ENCODE measurements at regions not wholly inside any gene's neighbourhood (a gene's known extent, or its start where the extent isn't known, plus 50 kb on each side); places are given as distances from the start of the nearest gene placed in this dataset.
"Not testable (repeated sequence)": the region's sequence is repeated elsewhere in the genome, so short reads cannot be mapped to it uniquely, and the experiment has no call there.

DNA sequence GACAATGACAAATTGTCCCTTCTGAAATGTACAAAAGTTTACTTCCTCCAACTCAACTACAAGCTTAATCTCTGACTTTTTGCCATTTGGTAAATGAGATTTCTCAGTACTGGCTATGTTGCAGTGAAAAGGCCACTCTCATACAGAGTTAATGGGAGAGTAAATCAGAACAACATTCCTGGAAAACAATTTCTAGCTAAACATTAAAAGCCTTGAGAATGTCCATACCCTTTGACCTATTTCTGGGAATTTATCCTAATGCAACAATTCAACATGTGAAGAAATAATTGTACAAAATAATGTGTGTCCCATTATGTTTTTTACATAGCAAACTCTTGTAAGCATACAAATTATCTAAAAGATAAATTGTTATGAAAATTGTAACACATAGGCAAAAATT lies 56.3 kb upstream of the SPEF2 start:
- H3K9me3 Mint-ChIP-seq: peaks cover 49% of the 10 kb centered on the region
- H3K36me3 Mint-ChIP-seq (ENCODE audit: low read depth): no peaks in the 10 kb centered on the region
- no peaks in the 10 kb centered on the region for H3K4me1 Mint-ChIP-seq (ENCODE audit: low read depth)
- no peak overlapping the region for H3K4me3 Mint-ChIP-seq
- intact Hi-C loops (cut with micrococcal nuclease): no loop called here
- no peaks in the 10 kb centered on the region for H3K27me3 Mint-ChIP-seq (ENCODE audit: insufficient read depth)
- no peak for DNase-seq (ENCODE audit: low spot score)
- H3K27ac Mint-ChIP-seq: no peak overlapping the region

DNA sequence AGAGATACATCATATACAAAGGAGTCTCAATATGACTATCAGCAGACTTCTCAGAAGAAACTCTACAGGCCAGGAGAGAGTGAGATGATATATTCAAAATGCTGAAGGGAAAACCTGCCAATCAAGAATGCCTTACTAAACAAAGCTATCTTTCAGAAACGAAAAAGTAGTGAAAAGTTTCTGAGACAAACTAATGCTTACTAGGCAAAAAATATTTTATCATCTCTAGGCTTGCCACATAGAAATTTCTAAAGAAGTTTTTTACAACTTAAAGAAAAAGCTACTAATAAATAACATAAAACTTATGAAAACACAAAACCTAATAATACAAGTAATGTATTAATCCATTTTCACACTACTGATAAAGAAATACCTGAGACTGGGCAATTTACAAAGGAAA lies 59.9 kb upstream of the SPEF2 start:
- no peaks in the 10 kb centered on the region for H3K4me1 Mint-ChIP-seq (ENCODE audit: low read depth)
- H3K4me3 Mint-ChIP-seq: no peak overlapping the region
- no peak overlapping the region for H3K27ac Mint-ChIP-seq
- intact Hi-C loops (cut with micrococcal nuclease): no loop called here
- no peaks in the 10 kb centered on the region for H3K36me3 Mint-ChIP-seq (ENCODE audit: low read depth)
- H3K9me3 Mint-ChIP-seq: peaks cover 41% of the 10 kb centered on the region
- H3K27me3 Mint-ChIP-seq (ENCODE audit: insufficient read depth): no peaks in the 10 kb centered on the region
- DNase-seq (ENCODE audit: low spot score): no peak

DNA sequence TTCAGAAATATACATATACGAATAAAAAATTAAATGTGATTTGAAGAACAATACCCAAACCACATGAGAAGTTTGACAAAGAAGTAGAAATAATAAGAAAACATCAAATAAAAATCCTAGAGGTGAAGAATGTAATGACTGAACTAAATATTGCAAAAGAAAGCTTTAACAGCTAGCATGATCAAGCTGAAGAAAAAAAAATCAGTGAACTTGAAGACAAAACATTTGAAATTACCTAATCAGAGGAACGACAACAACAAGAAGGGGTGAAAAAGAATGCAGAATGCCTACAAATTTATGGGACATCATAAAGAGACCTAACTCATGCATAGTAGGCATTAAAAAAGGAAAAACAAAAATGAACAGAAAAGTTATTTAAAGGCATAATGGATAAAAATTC lies 60.5 kb upstream of the SPEF2 start:
- intact Hi-C loops (cut with micrococcal nuclease): no loop called here
- Mint-ChIP-seq H3K9me3 (peaks cover 41% of the 10 kb centered on the region), H3K36me3 (ENCODE audit: low read depth) (no peaks in the 10 kb centered on the region), H3K27me3 (ENCODE audit: insufficient read depth) (no peaks in the 10 kb centered on the region), H3K4me3 (no peak overlapping the region), H3K4me1 (ENCODE audit: low read depth) (no peaks in the 10 kb centered on the region), H3K27ac (no peak overlapping the region)
- no peak for DNase-seq (ENCODE audit: low spot score)

GRCh38 chr5:35554016-35554415 lies 63.6 kb upstream of the SPEF2 start:
- no peaks in the 10 kb centered on the region for H3K36me3 Mint-ChIP-seq (ENCODE audit: low read depth)
- H3K27ac Mint-ChIP-seq: no peak overlapping the region
- no peaks in the 10 kb centered on the region for H3K4me1 Mint-ChIP-seq (ENCODE audit: low read depth)
- no peak overlapping the region for H3K4me3 Mint-ChIP-seq
- H3K27me3 Mint-ChIP-seq (ENCODE audit: insufficient read depth): peaks cover 2% of the 10 kb centered on the region
- peaks cover 31% of the 10 kb centered on the region for H3K9me3 Mint-ChIP-seq
- DNase-seq (ENCODE audit: low spot score): no peak
- intact Hi-C loops (cut with micrococcal nuclease): no loop called here

DNA sequence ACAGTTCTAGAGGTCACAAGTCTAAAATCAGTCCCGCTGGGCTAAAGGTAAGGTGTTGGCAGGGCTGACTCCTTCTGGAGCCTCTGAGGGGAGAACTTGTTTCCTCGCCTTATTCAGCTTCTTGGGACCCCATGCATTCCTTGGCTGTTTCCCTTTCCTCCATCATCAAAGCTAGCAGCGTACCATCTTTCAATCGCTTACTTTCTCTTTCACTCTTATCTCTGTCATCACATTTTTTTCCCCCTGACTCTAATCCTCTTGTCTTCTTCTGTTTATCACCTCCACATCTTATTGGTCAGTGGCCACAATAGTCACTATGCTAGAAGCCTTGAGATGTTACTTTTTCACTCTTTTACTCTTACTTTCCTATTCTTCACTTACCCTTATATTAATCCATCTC lies 72.5 kb upstream of the SPEF2 start:
- Mint-ChIP-seq H3K4me1 (ENCODE audit: low read depth) (peaks cover 7% of the 10 kb centered on the region), H3K9me3 (no peaks in the 10 kb centered on the region), H3K27ac (no peak overlapping the region), H3K4me3 (no peak overlapping the region), H3K27me3 (ENCODE audit: insufficient read depth) (peaks cover 3% of the 10 kb centered on the region), H3K36me3 (ENCODE audit: low read depth) (no peaks in the 10 kb centered on the region)
- intact Hi-C loops (cut with micrococcal nuclease): no loop called here
- no peak for DNase-seq (ENCODE audit: low spot score)

GRCh38 chr5:35543408-35543807 lies 74.3 kb upstream of the SPEF2 start:
- H3K27me3 Mint-ChIP-seq (ENCODE audit: insufficient read depth): peaks cover 5% of the 10 kb centered on the region
- intact Hi-C loops (cut with micrococcal nuclease): no loop called here
- H3K27ac Mint-ChIP-seq: no peak overlapping the region
- H3K4me1 Mint-ChIP-seq (ENCODE audit: low read depth): peaks cover 7% of the 10 kb centered on the region
- no peak overlapping the region for H3K4me3 Mint-ChIP-seq
- DNase-seq (ENCODE audit: low spot score): no peak
- H3K36me3 Mint-ChIP-seq (ENCODE audit: low read depth): no peaks in the 10 kb centered on the region
- no peaks in the 10 kb centered on the region for H3K9me3 Mint-ChIP-seq

DNA sequence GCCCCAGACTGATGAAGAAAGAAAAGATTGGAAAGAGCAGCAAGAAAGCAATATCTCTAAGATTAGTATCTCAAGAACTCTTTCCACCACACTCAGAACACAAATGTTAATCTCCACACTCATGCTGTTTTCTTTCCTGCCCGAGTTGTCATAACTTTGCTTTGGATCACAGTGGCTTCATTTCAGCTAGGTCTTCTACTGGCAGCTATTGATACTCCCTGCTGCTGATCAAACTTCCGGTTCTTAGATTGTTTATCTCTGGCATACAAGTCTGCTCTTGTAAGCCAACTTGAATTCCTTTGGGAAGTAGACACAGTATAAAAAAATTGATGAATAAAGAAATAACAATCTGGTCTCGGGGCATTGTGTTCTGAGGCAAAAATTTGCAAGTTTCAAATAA lies 77.7 kb upstream of the SPEF2 start:
- Mint-ChIP-seq H3K27me3 (ENCODE audit: insufficient read depth) (peaks cover 8% of the 10 kb centered on the region), H3K4me3 (no peak overlapping the region), H3K9me3 (no peaks in the 10 kb centered on the region), H3K36me3 (ENCODE audit: low read depth) (no peaks in the 10 kb centered on the region), H3K4me1 (ENCODE audit: low read depth) (no peaks in the 10 kb centered on the region), H3K27ac (no peak overlapping the region)
- no peak for DNase-seq (ENCODE audit: low spot score)
- intact Hi-C loops (cut with micrococcal nuclease): no loop called here

DNA sequence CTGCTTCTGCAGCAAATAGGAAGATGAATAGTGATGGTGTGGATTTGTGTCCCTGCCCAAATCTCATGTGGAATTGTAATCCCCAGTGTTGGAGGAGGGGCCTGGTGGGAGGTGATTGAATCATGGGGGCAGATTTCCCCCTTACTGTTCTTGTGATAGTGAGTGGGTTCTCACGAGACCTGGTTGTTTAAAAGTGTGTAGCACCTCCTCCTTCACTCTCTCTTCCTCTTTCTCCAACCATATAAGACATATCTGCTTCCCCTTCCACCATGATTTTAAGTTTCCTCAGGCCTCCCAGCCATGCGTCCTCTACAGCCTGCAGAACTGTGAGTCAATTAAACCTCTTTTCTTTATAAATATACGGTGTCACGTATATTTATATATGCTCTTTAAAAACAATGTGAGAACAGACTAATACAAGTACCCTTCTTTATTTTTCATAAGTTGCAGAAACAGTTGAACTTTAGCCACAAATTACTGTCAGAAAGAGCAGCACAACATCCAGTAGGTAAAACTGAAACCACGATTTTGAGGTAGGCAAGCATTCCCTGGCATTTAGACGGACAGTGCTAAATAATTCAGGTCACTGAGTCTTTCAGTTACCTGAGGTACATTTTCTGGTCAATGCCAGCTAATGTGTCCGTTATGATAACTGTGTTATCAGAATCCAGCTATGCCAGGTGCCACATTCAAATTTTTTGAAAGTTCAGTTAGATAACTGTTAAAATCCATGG lies 79.3 kb upstream of the SPEF2 start:
- intact Hi-C loops (cut with micrococcal nuclease): no loop called here
- Mint-ChIP-seq H3K27ac (no peak overlapping the region), H3K36me3 (ENCODE audit: low read depth) (no peaks in the 10 kb centered on the region), H3K4me1 (ENCODE audit: low read depth) (no peaks in the 10 kb centered on the region), H3K4me3 (no peak overlapping the region), H3K27me3 (ENCODE audit: insufficient read depth) (peaks cover 7% of the 10 kb centered on the region), H3K9me3 (no peaks in the 10 kb centered on the region)
- no peak for DNase-seq (ENCODE audit: low spot score)

DNA sequence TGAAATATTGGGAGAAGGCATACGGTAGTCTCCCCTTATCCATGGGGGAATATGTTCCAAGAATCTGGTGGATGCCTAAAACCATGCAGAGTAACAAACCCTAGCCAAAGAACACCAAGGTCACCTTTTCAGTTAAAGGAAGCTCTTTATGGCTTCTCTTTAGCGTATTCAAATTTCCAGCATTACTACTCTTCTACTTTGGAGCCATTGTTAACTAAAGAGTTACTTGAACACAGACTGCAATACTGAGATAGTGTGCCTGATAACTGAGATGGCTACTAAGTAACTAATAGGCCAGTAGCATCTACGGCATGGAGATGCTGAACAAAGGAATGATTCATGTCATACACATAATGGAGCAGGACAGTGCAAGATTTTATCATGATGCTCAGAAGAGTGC lies 84.5 kb upstream of the SPEF2 start:
- Mint-ChIP-seq H3K27me3 (ENCODE audit: insufficient read depth) (peaks cover 3% of the 10 kb centered on the region), H3K27ac (no peak overlapping the region), H3K4me3 (no peak overlapping the region), H3K9me3 (no peaks in the 10 kb centered on the region), H3K36me3 (ENCODE audit: low read depth) (no peaks in the 10 kb centered on the region), H3K4me1 (ENCODE audit: low read depth) (no peaks in the 10 kb centered on the region)
- intact Hi-C loops (cut with micrococcal nuclease): no loop called here
- no peak for DNase-seq (ENCODE audit: low spot score)

DNA sequence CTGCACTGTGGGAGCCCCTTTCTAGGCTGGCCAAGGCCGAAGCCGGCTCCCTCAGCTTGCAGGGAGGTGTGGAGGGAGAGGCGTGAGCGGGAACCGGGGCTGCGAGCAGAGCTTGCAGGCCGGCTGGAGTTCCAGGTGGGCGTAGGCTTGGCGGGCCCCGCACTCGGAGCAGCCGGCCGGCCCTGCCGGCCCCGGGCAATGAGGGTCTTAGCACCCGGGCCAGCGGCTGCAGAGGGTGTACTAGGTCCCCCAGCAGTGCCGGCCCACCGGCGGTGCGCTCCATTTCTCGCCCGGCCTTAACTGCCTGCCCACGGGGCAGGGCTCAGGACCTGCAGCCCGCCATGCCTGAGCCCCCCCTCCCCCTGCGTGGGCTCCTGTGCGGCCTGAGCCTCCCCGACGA lies 86.1 kb upstream of the SPEF2 start:
- H3K27ac Mint-ChIP-seq; H3K9me3 Mint-ChIP-seq; H3K27me3 Mint-ChIP-seq (ENCODE audit: insufficient read depth); DNase-seq (ENCODE audit: low spot score); H3K4me3 Mint-ChIP-seq; H3K4me1 Mint-ChIP-seq (ENCODE audit: low read depth); H3K36me3 Mint-ChIP-seq (ENCODE audit: low read depth); intact Hi-C loops (cut with micrococcal nuclease): not testable (repeated sequence)

DNA sequence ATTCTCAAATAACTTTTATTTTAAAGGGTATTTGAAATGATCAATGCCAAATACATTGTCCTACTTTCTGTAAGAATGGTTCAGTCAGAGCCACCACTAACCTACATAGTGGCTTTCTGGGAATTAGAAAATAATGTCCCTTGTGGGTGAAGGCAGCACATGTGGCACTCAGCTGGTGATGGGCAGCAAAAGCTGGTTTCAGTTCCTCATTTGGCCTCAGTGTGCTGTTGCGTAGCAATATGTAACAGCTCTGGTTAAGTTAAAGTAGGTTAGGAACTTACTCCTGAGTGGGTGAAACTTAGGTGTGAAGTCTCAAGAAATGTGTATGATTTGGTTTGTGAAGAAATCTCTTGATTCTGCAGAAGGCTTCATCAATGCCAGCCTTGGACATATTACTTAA lies 99.6 kb upstream of the SPEF2 start:
- Mint-ChIP-seq H3K4me3 (no peak overlapping the region), H3K27ac (no peak overlapping the region), H3K27me3 (ENCODE audit: insufficient read depth) (peaks cover 6% of the 10 kb centered on the region), H3K4me1 (ENCODE audit: low read depth) (no peaks in the 10 kb centered on the region), H3K9me3 (peaks cover 2% of the 10 kb centered on the region), H3K36me3 (ENCODE audit: low read depth) (no peaks in the 10 kb centered on the region)
- intact Hi-C loops (cut with micrococcal nuclease): no loop called here
- no peak for DNase-seq (ENCODE audit: low spot score)

- H3K27ac Mint-ChIP-seq: no peak overlapping the region
- intact Hi-C loops (cut with micrococcal nuclease): no loop called here
- peaks cover 6% of the 10 kb centered on the region for H3K27me3 Mint-ChIP-seq (ENCODE audit: insufficient read depth)
- H3K4me3 Mint-ChIP-seq: no peak overlapping the region
- H3K36me3 Mint-ChIP-seq (ENCODE audit: low read depth): no peaks in the 10 kb centered on the region
- H3K9me3 Mint-ChIP-seq: peaks cover 4% of the 10 kb centered on the region
- DNase-seq (ENCODE audit: low spot score): no peak
- no peaks in the 10 kb centered on the region for H3K4me1 Mint-ChIP-seq (ENCODE audit: low read depth)
Observed at GRCh38 chr5:35516271-35516670, 101.4 kb upstream of the SPEF2 start.

DNA sequence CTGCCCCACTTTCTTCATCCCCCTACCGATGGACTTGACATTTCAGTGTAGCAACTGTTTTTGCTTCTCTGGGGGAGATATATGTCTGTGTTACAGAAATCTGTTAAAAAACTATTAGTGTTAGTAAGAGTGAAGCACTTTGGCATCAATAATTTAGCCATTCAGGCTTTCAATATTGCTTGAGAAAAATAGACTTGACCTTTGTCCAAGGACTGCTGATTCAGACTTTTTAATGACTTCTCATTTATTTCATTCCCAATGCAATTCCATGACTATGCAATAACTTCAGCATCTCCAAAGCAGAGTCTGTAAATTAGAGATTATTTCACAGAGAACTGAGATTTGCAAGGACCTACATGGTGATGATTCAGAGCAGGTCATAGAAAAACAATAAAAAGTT lies 104.1 kb upstream of the SPEF2 start:
- H3K36me3 Mint-ChIP-seq (ENCODE audit: low read depth): no peaks in the 10 kb centered on the region
- DNase-seq (ENCODE audit: low spot score): no peak
- no peak overlapping the region for H3K27ac Mint-ChIP-seq
- intact Hi-C loops (cut with micrococcal nuclease): no loop called here
- H3K27me3 Mint-ChIP-seq (ENCODE audit: insufficient read depth): no peaks in the 10 kb centered on the region
- no peak overlapping the region for H3K4me3 Mint-ChIP-seq
- no peaks in the 10 kb centered on the region for H3K4me1 Mint-ChIP-seq (ENCODE audit: low read depth)
- H3K9me3 Mint-ChIP-seq: peaks cover 4% of the 10 kb centered on the region

DNA sequence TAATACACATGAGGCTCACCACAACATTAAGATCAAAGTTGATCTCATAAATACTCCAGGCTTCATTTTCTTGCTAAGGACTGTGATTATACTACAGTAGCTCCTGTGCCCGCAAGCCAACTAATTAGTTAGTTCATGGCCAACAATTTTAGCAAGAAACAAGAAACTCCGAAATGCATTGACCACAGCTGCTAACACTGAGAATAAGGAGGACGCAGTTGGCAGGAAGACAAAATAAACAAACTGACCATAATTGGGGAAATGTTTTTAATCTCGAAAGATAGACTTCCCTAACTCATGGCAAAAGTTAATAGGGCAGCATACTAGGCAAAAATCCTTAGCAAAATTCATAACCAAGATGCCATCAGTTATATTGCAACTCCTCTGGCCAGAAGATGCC lies 115.5 kb upstream of the SPEF2 start:
- DNase-seq (ENCODE audit: low spot score): no peak
- intact Hi-C loops (cut with micrococcal nuclease): no loop called here
- no peak overlapping the region for H3K27ac Mint-ChIP-seq
- no peaks in the 10 kb centered on the region for H3K4me1 Mint-ChIP-seq (ENCODE audit: low read depth)
- no peak overlapping the region for H3K4me3 Mint-ChIP-seq
- H3K27me3 Mint-ChIP-seq (ENCODE audit: insufficient read depth): peaks cover 3% of the 10 kb centered on the region
- H3K36me3 Mint-ChIP-seq (ENCODE audit: low read depth): no peaks in the 10 kb centered on the region
- H3K9me3 Mint-ChIP-seq: peaks cover 19% of the 10 kb centered on the region
